Karpas-422 (cell line): ENCODE measurements at regions not wholly inside any gene's neighbourhood (a gene's known extent, or its start where the extent isn't known, plus 50 kb on each side); places are given as distances from the start of the nearest gene placed in this dataset.
"Not testable (repeated sequence)": the region's sequence is repeated elsewhere in the genome, so short reads cannot be mapped to it uniquely, and the experiment has no call there.

ENCODE experiments used
- DNase-seq: peaks from one replicate; pipeline ENCODE4 v3.0.0-alpha.2; 2015
- H2AFZ ChIP-seq: fragments of 200-600 bp; sonication (generic); 2 replicates; pipeline ENCODE4 v1.6.1; 2014; ENCODE audit warnings: antibody characterized with exemption, low read length, mixed read lengths
- H3K27ac ChIP-seq: fragments of 200-600 bp; sonication (generic); 2 replicates; pipeline ENCODE4 v1.5.1; 2014; ENCODE audit warnings: mild to moderate bottlenecking, low read length, moderate library complexity
- H3K27me3 ChIP-seq: fragments of 200-600 bp; sonication (generic); 2 replicates; pipeline ENCODE4 v1.6.1; 2014; ENCODE audit warnings: low read length, mixed read lengths
- H3K36me3 ChIP-seq: fragments of 200-600 bp; sonication (generic); 2 replicates; pipeline ENCODE4 v1.6.1; 2014; ENCODE audit warnings: low read length, mixed read lengths; ENCODE audit not compliant: insufficient read depth
- H3K4me1 ChIP-seq: fragments of 200-600 bp; sonication (generic); 2 replicates; pipeline ENCODE4 v1.6.1; 2014; ENCODE audit warnings: mild to moderate bottlenecking, low read length, mixed read lengths
- H3K4me2 ChIP-seq: fragments of 200-600 bp; sonication (generic); 2 replicates; pipeline ENCODE4 v1.6.1; 2014; ENCODE audit warnings: low read length, low read depth, mild to moderate bottlenecking; ENCODE audit not compliant: poor library complexity, severe bottlenecking
- H3K4me3 ChIP-seq: fragments of 200-600 bp; sonication (generic); 2 replicates; pipeline ENCODE4 v1.5.1; 2014; ENCODE audit warnings: mild to moderate bottlenecking, antibody characterized with exemption, low read length, mixed read lengths
- H3K79me2 ChIP-seq: fragments of 200-600 bp; sonication (generic); 2 replicates; pipeline ENCODE4 v1.6.1; 2014; ENCODE audit warnings: mild to moderate bottlenecking, low read length, mixed read lengths
- H3K9ac ChIP-seq: fragments of 200-600 bp; sonication (generic); 2 replicates; pipeline ENCODE4 v1.6.0; 2014; ENCODE audit warnings: low read length
- H3K9me2 ChIP-seq: fragments of 200-600 bp; sonication (generic), shearing (Covaris generic); replicated peaks from 2 replicates; pipeline ENCODE4 v1.6.0; 2014; ENCODE audit warnings: mild to moderate bottlenecking, low read length, moderate library complexity; ENCODE audit not compliant: insufficient read depth
- H3K9me3 ChIP-seq: fragments of 300-700, 200-600 bp; sonication (generic); 2 replicates; pipeline ENCODE4 v1.6.1; 2014; ENCODE audit warnings: low read length, mixed read lengths
- H4K20me1 ChIP-seq: fragments of 200-600 bp; sonication (generic); 2 replicates; pipeline ENCODE4 v1.6.1; 2014; ENCODE audit warnings: mild to moderate bottlenecking, antibody characterized with exemption, low read length, low read depth; ENCODE audit not compliant: insufficient read depth

GRCh38 chr7:155397758-155398714 is 59.9 kb upstream of the EN2 start:
- not testable (repeated sequence) for H3K4me1 ChIP-seq, H3K27ac ChIP-seq

GRCh38 chr7:155398944-155399343 is 59.0 kb upstream of the EN2 start:
- no peaks in the 10 kb centered on the region for H3K36me3 ChIP-seq
- H3K79me2 ChIP-seq, result no peaks in the 10 kb centered on the region
- no peak overlapping the region for H3K4me2 ChIP-seq
- H3K4me1 ChIP-seq, result no peaks in the 10 kb centered on the region
- H3K9ac ChIP-seq, result no peak overlapping the region
- H3K9me3 ChIP-seq, result no peaks in the 10 kb centered on the region
- DNase-seq, result peak; percentile 66
- no peaks in the 10 kb centered on the region for H3K9me2 ChIP-seq
- H2AFZ ChIP-seq, result no peak overlapping the region
- no peak overlapping the region for H3K4me3 ChIP-seq
- H3K27ac ChIP-seq, result no peak overlapping the region
- no peaks in the 10 kb centered on the region for H4K20me1 ChIP-seq
- H3K27me3 ChIP-seq, result no peaks in the 10 kb centered on the region

More at GRCh38 chr7:155397758-155398714, 59.9 kb upstream of the EN2 start:
- not testable (repeated sequence) for H3K9me3 ChIP-seq, H3K27me3 ChIP-seq, H3K9ac ChIP-seq, H3K36me3 ChIP-seq, H3K9me2 ChIP-seq, H3K4me2 ChIP-seq, H3K79me2 ChIP-seq, H2AFZ ChIP-seq, H3K4me3 ChIP-seq, DNase-seq, H4K20me1 ChIP-seq

- no peaks in the 10 kb centered on the region for H3K4me1 ChIP-seq
- H2AFZ ChIP-seq, result no peak overlapping the region
- no peak overlapping the region for H3K27ac ChIP-seq
- no peaks in the 10 kb centered on the region for H4K20me1 ChIP-seq
- no peaks in the 10 kb centered on the region for H3K9me3 ChIP-seq
- H3K27me3 ChIP-seq, result no peaks in the 10 kb centered on the region
- no peak for DNase-seq
- H3K4me3 ChIP-seq, result no peak overlapping the region
- no peak overlapping the region for H3K9ac ChIP-seq
- H3K79me2 ChIP-seq, result no peaks in the 10 kb centered on the region
- no peaks in the 10 kb centered on the region for H3K36me3 ChIP-seq
- H3K9me2 ChIP-seq, result no peaks in the 10 kb centered on the region
- H3K4me2 ChIP-seq, result no peak overlapping the region
Observed at GRCh38 chr7:155399577-155399976, 58.4 kb upstream of the EN2 start.

GRCh38 chr7:155401231-155401630 is 56.7 kb upstream of the EN2 start:
- H4K20me1 ChIP-seq, result no peaks in the 10 kb centered on the region
- no peak for DNase-seq
- H3K79me2 ChIP-seq, result no peaks in the 10 kb centered on the region
- no peak overlapping the region for H3K4me3 ChIP-seq
- no peaks in the 10 kb centered on the region for H3K9me2 ChIP-seq
- H3K9ac ChIP-seq, result no peak overlapping the region
- H3K36me3 ChIP-seq, result no peaks in the 10 kb centered on the region
- no peak overlapping the region for H3K27ac ChIP-seq
- no peak overlapping the region for H3K4me2 ChIP-seq
- H3K4me1 ChIP-seq, result no peaks in the 10 kb centered on the region
- no peaks in the 10 kb centered on the region for H3K9me3 ChIP-seq
- H2AFZ ChIP-seq, result no peak overlapping the region
- H3K27me3 ChIP-seq, result no peaks in the 10 kb centered on the region

GRCh38 chr7:155401884-155402283 is 56.0 kb upstream of the EN2 start:
- Histone ChIP-seq H3K4me2 (no peak overlapping the region), H3K4me3 (no peak overlapping the region), H3K9ac (no peak overlapping the region), H3K27me3 (no peaks in the 10 kb centered on the region), H3K9me2 (no peaks in the 10 kb centered on the region), H3K79me2 (no peaks in the 10 kb centered on the region), H3K36me3 (no peaks in the 10 kb centered on the region), H3K4me1 (no peaks in the 10 kb centered on the region), H3K9me3 (no peaks in the 10 kb centered on the region), H2AFZ (no peak overlapping the region), H3K27ac (no peak overlapping the region), H4K20me1 (no peaks in the 10 kb centered on the region)
- DNase-seq, result no peak

GRCh38 chr7:155402941-155403340 is 55.0 kb upstream of the EN2 start:
- DNase-seq, result no peak
- no peaks in the 10 kb centered on the region for H4K20me1 ChIP-seq
- H3K27ac ChIP-seq, result no peak overlapping the region
- H3K79me2 ChIP-seq, result no peaks in the 10 kb centered on the region
- no peak overlapping the region for H3K4me3 ChIP-seq
- no peaks in the 10 kb centered on the region for H3K36me3 ChIP-seq
- H3K9me2 ChIP-seq, result no peaks in the 10 kb centered on the region
- H2AFZ ChIP-seq, result no peak overlapping the region
- no peaks in the 10 kb centered on the region for H3K4me1 ChIP-seq
- no peaks in the 10 kb centered on the region for H3K27me3 ChIP-seq
- no peak overlapping the region for H3K9ac ChIP-seq
- H3K4me2 ChIP-seq, result no peak overlapping the region
- H3K9me3 ChIP-seq, result no peaks in the 10 kb centered on the region

- no peak for DNase-seq
- H3K4me2 ChIP-seq, result no peak overlapping the region
- H3K9me2 ChIP-seq, result no peaks in the 10 kb centered on the region
- H3K9me3 ChIP-seq, result no peaks in the 10 kb centered on the region
- H3K4me1 ChIP-seq, result no peaks in the 10 kb centered on the region
- H3K4me3 ChIP-seq, result no peak overlapping the region
- no peak overlapping the region for H3K9ac ChIP-seq
- H3K36me3 ChIP-seq, result no peaks in the 10 kb centered on the region
- H3K27me3 ChIP-seq, result no peaks in the 10 kb centered on the region
- H3K27ac ChIP-seq, result no peak overlapping the region
- H4K20me1 ChIP-seq, result no peaks in the 10 kb centered on the region
- H3K79me2 ChIP-seq, result no peaks in the 10 kb centered on the region
- H2AFZ ChIP-seq, result no peak overlapping the region
Observed at GRCh38 chr7:155404976-155405375, 53.0 kb upstream of the EN2 start.

GRCh38 chr7:155405399-155406318 is 52.3 kb upstream of the EN2 start:
- Histone ChIP-seq H3K27me3 (no peaks in the 10 kb centered on the region), H2AFZ (no peak overlapping the region), H3K4me3 (no peak overlapping the region), H3K9me2 (no peaks in the 10 kb centered on the region), H3K27ac (no peak overlapping the region), H3K79me2 (no peaks in the 10 kb centered on the region), H4K20me1 (no peaks in the 10 kb centered on the region), H3K9me3 (no peaks in the 10 kb centered on the region), H3K9ac (no peak overlapping the region), H3K4me2 (no peak overlapping the region), H3K4me1 (no peaks in the 10 kb centered on the region), H3K36me3 (no peaks in the 10 kb centered on the region)
- peak; percentile 44 for DNase-seq
